Osteoblast (primary cell): ENCODE measurements at regions not wholly inside any gene's neighbourhood (a gene's known extent, or its start where the extent isn't known, plus 50 kb on each side); places are given as distances from the start of the nearest gene placed in this dataset.

Experiments used
- DNase-seq: peaks from one replicate; pipeline ENCODE4 v3.0.0; 2011; ENCODE audit warnings: low spot score, mixed read lengths; ENCODE audit not compliant: insufficient read length; ENCODE audit errors: missing footprints
- H2AFZ ChIP-seq: 2 replicates; pipeline ENCODE4 v1.6.0; 2011; ENCODE audit warnings: mild to moderate bottlenecking, low read length
- H3K27ac ChIP-seq: 2 replicates; pipeline ENCODE4 v1.5.1; 2011; ENCODE audit warnings: mild to moderate bottlenecking, low read depth, low read length, moderate library complexity
- H3K27me3 ChIP-seq: 2 replicates; pipeline ENCODE4 v1.6.0; 2012; ENCODE audit warnings: mild to moderate bottlenecking, control low read depth, inconsistent platforms, low read length, moderate library complexity; ENCODE audit not compliant: insufficient read depth
- H3K36me3 ChIP-seq: 2 replicates; pipeline ENCODE4 v1.5.1; 2011; ENCODE audit warnings: mild to moderate bottlenecking, low read length, control low read depth, moderate library complexity; ENCODE audit not compliant: insufficient read depth
- H3K4me1 ChIP-seq: 2 replicates; pipeline ENCODE4 v1.5.1; 2011; ENCODE audit warnings: mild to moderate bottlenecking, low read length, control low read depth, moderate library complexity; ENCODE audit not compliant: insufficient read depth
- H3K4me2 ChIP-seq: 2 replicates; pipeline ENCODE4 v1.6.0; 2011; ENCODE audit warnings: mild to moderate bottlenecking, low read length; ENCODE audit not compliant: insufficient read depth
- H3K4me3 ChIP-seq: fragments of 200-600 bp; sonication (generic); 3 replicates; pipeline ENCODE4 v1.5.1; 2012; ENCODE audit warnings: mild to moderate bottlenecking, low read length, inconsistent platforms; ENCODE audit not compliant: insufficient read depth
- H3K79me2 ChIP-seq: 2 replicates; pipeline ENCODE4 v1.6.0; 2012; ENCODE audit warnings: mild to moderate bottlenecking, low read length, control low read depth, inconsistent platforms; ENCODE audit not compliant: insufficient read depth
- H3K9me3 ChIP-seq: 2 replicates; pipeline ENCODE4 v1.5.1; 2011; ENCODE audit warnings: low read depth, low read length, control low read depth
- H4K20me1 ChIP-seq: 2 replicates; pipeline ENCODE4 v1.6.0; 2012; ENCODE audit warnings: mild to moderate bottlenecking, low read length, control low read depth; ENCODE audit not compliant: insufficient read depth
- TF ChIP-seq, protein P1 (sequence below): IDR thresholded peaks from 2 replicates; pipeline ENCODE4 v1.5.1; 2011; ENCODE audit warnings: mild to moderate bottlenecking, low read depth, low read length, moderate library complexity; ENCODE audit errors: extremely low read depth

DNA sequence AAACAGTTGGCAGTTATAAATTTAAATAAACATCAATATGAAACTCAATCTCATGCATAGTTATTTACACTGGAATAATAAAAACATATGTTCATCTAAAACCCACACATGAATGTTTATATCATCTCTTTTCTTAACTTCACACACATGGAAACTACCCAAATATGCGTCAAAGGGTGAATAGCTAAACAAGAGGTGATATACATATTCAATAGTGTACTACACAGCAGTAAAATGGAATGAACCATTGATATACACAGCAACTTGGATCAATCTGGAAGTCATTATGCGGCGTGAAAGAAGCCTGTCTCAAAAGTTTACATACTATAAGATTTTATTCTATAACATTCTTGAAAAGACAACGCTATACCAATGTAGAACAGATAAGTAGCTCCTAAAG lies 282.5 kb upstream of the POM121L12 start:
- Histone ChIP-seq H3K36me3 (no peaks in the 10 kb centered on the region), H3K27ac (no peak overlapping the region), H3K4me3 (no peak overlapping the region), H3K27me3 (no peaks in the 10 kb centered on the region), H3K4me2 (no peak overlapping the region), H3K79me2 (no peaks in the 10 kb centered on the region), H3K9me3 (peaks cover 3% of the 10 kb centered on the region), H2AFZ (no peak overlapping the region), H4K20me1 (no peaks in the 10 kb centered on the region), H3K4me1 (no peaks in the 10 kb centered on the region)
- TF ChIP-seq, protein P1, sequence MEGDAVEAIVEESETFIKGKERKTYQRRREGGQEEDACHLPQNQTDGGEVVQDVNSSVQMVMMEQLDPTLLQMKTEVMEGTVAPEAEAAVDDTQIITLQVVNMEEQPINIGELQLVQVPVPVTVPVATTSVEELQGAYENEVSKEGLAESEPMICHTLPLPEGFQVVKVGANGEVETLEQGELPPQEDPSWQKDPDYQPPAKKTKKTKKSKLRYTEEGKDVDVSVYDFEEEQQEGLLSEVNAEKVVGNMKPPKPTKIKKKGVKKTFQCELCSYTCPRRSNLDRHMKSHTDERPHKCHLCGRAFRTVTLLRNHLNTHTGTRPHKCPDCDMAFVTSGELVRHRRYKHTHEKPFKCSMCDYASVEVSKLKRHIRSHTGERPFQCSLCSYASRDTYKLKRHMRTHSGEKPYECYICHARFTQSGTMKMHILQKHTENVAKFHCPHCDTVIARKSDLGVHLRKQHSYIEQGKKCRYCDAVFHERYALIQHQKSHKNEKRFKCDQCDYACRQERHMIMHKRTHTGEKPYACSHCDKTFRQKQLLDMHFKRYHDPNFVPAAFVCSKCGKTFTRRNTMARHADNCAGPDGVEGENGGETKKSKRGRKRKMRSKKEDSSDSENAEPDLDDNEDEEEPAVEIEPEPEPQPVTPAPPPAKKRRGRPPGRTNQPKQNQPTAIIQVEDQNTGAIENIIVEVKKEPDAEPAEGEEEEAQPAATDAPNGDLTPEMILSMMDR = no peak
- no peak for DNase-seq

DNA sequence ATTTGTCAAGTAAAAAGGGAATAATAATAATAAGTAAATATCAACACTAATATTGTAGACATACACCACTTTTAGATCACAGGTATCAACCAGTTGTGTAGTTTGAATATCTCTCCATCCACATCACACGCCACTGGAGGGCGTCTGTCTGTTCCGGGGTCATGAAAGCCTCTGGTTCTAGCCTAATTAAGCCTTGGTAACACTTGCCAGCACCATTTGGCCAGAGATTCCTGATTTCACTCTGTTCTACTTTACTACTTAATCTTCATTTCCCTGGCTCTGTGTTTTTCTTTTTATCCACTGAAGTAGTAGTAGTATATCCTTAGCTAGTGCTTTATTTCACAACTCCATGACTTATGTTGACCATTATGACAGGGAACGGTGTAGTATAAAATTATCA lies 285.6 kb upstream of the POM121L12 start:
- H3K4me2 ChIP-seq = no peak overlapping the region

DNA sequence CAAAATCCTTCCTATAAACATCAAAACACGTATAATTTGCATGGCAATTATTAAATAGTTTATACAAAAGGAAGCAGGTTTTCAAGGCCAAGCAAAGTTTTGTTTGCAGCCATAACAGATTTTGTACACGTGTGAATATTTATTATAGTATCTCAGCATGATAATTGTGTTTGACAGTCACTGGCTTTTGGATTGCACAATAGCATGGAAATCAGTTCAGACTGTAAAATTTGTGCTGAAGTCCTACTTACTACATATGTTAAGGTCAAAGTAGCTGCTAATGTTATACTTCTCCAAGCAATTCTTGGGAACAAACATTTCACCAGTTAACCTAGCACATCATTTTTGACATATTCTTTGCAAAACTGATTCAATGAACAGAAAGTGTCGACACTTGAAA lies 287.6 kb upstream of the POM121L12 start:
- H2AFZ ChIP-seq = no peak overlapping the region
- no peaks in the 10 kb centered on the region for H3K36me3 ChIP-seq
- H3K4me2 ChIP-seq = no peak overlapping the region
- no peaks in the 10 kb centered on the region for H3K79me2 ChIP-seq
- DNase-seq = no peak
- no peak overlapping the region for H3K4me3 ChIP-seq
- no peaks in the 10 kb centered on the region for H3K4me1 ChIP-seq
- peaks cover 5% of the 10 kb centered on the region for H3K9me3 ChIP-seq
- H3K27ac ChIP-seq = no peak overlapping the region
- H3K27me3 ChIP-seq = no peaks in the 10 kb centered on the region
- H4K20me1 ChIP-seq = no peaks in the 10 kb centered on the region
- TF ChIP-seq, protein P1 = no peak

More for the DNA sequence above, 285.6 kb upstream of the POM121L12 start:
- Histone ChIP-seq H3K79me2 (no peaks in the 10 kb centered on the region), H3K27me3 (no peaks in the 10 kb centered on the region), H3K36me3 (no peaks in the 10 kb centered on the region), H3K4me1 (no peaks in the 10 kb centered on the region), H3K27ac (no peak overlapping the region), H4K20me1 (no peaks in the 10 kb centered on the region), H3K9me3 (peaks cover 3% of the 10 kb centered on the region), H3K4me3 (no peak overlapping the region), H2AFZ (no peak overlapping the region)
- TF ChIP-seq, protein P1 = no peak
- DNase-seq = no peak

DNA sequence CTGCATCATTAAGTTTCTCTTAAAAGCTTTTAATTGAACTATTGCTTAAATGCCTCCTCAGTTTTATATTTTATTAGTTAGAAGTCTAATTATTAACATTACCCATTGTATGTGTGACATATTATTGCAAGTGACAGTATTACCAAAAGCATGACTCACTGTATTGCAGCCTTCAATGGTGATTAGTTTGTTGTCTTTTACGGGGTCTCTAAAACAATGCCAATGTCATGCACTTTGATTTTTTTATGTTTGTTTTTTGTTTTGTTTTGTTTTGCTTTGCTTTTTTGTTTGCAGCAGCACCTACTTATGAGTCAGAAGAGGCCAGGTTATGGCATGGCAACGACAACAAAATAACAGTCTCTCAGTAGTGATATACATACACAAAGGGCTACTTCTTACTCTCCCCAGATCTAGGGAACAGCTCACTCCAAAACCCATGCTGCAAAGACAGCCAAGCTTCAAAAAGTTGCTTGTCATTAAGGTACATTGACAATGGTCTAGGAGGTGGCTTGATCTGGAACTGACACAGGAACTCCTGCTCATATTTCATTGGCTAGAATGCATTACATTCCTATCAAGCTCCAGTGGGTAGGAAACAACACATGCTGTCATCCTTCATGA lies 293.7 kb upstream of the POM121L12 start:
- Histone ChIP-seq H4K20me1 (no peaks in the 10 kb centered on the region), H3K79me2 (no peaks in the 10 kb centered on the region), H3K27me3 (no peaks in the 10 kb centered on the region), H3K4me1 (no peaks in the 10 kb centered on the region), H3K4me3 (no peak overlapping the region), H2AFZ (no peak overlapping the region), H3K9me3 (peaks cover 5% of the 10 kb centered on the region), H3K36me3 (no peaks in the 10 kb centered on the region), H3K4me2 (no peak overlapping the region), H3K27ac (no peak overlapping the region)
- TF ChIP-seq, protein P1 = no peak
- DNase-seq = no peak
